ENCODE measurements at regions not wholly inside any gene's neighbourhood (a gene's known extent, or its start where the extent isn't known, plus 50 kb on each side); places are given as distances from the start of the nearest gene placed in this dataset.

- TF ChIP-seq CTCF (IDR thresholded peaks at IDR 0.05; ENCODE audit: insufficient read depth, low read length, poor library complexity, severe bottlenecking) (no peak), EZH2phosphoT487 (conservative IDR thresholded peaks at IDR 0.05; ENCODE audit: low read length) (no peak)
These were observed 440.8 kb downstream of the KCNJ2 start for GRCh38 chr17:70610161-70610560.
